Activated naive CD8-positive, alpha-beta T cell treated with anti-CD3 and anti-CD28 coated beads, Interleukin-2, amount 50 U/mL, for 24 hours (primary cell): ENCODE measurements at regions not wholly inside any gene's neighbourhood (a gene's known extent, or its start where the extent isn't known, plus 50 kb on each side); places are given as distances from the start of the nearest gene placed in this dataset.
"Not testable (repeated sequence)": the region's sequence is repeated elsewhere in the genome, so short reads cannot be mapped to it uniquely, and the experiment has no call there.

ENCODE experiments used
- ATAC-seq: fragments of 150-1000 bp; cut with Tn5 transposase; one replicate; pipeline ENCODE4 v1.10.0; 2021
- DNase-seq: peaks from one replicate; pipeline ENCODE4 v3.0.0; 2021
- H3K27ac Mint-ChIP-seq: one replicate; pipeline ENCODE4 v1.8.0; 2021; ENCODE audit warnings: mild to moderate bottlenecking, mixed read lengths
- H3K27me3 Mint-ChIP-seq: one replicate; pipeline ENCODE4 v1.8.0; 2021; ENCODE audit warnings: mixed read lengths
- H3K36me3 Mint-ChIP-seq: one replicate; pipeline ENCODE4 v1.8.0; 2021; ENCODE audit warnings: low read depth, mixed read lengths
- H3K4me1 Mint-ChIP-seq: one replicate; pipeline ENCODE4 v1.8.0; 2021; ENCODE audit warnings: mixed read lengths
- H3K4me3 Mint-ChIP-seq: one replicate; pipeline ENCODE4 v1.8.0; 2021; ENCODE audit warnings: mild to moderate bottlenecking, moderate library complexity, mixed read lengths
- H3K9me3 Mint-ChIP-seq: one replicate; pipeline ENCODE4 v1.8.0; 2021; ENCODE audit warnings: mixed read lengths

- DNase-seq, result peak; percentile 41
- Mint-ChIP-seq H3K36me3 (peaks cover 11% of the 10 kb centered on the region), H3K27ac (peak overlapping the region; percentile 84), H3K9me3 (no peaks in the 10 kb centered on the region), H3K27me3 (no peaks in the 10 kb centered on the region), H3K4me1 (peaks cover 17% of the 10 kb centered on the region), H3K4me3 (peak overlapping the region; percentile 77)
- ATAC-seq, result peak; percentile 75
Measured at GRCh38 chr21:36260030-36260787, 59.8 kb upstream of the MORC3 start.

- DNase-seq (no peak), ATAC-seq (no peak)
- H3K27ac Mint-ChIP-seq, result no peak overlapping the region
- no peaks in the 10 kb centered on the region for H3K27me3 Mint-ChIP-seq
- H3K9me3 Mint-ChIP-seq, result no peaks in the 10 kb centered on the region
- H3K4me3 Mint-ChIP-seq, result peak overlapping the region; percentile 77
- H3K36me3 Mint-ChIP-seq, result peaks cover 14% of the 10 kb centered on the region
- H3K4me1 Mint-ChIP-seq, result peaks cover 17% of the 10 kb centered on the region
Measured at GRCh38 chr21:36260802-36261201, 59.2 kb upstream of the MORC3 start.

- no peaks in the 10 kb centered on the region for H3K27me3 Mint-ChIP-seq
- H3K4me1 Mint-ChIP-seq, result peaks cover 16% of the 10 kb centered on the region
- no peak overlapping the region for H3K27ac Mint-ChIP-seq
- H3K9me3 Mint-ChIP-seq, result no peaks in the 10 kb centered on the region
- no peak for DNase-seq
- no peak overlapping the region for H3K4me3 Mint-ChIP-seq
- no peak for ATAC-seq
- peaks cover 12% of the 10 kb centered on the region for H3K36me3 Mint-ChIP-seq
Measured at GRCh38 chr21:36261459-36261858, 58.5 kb upstream of the MORC3 start.

- DNase-seq (no peak), ATAC-seq (no peak)
- H3K9me3 Mint-ChIP-seq, result no peaks in the 10 kb centered on the region
- peaks cover 10% of the 10 kb centered on the region for H3K36me3 Mint-ChIP-seq
- peaks cover 13% of the 10 kb centered on the region for H3K4me1 Mint-ChIP-seq
- no peaks in the 10 kb centered on the region for H3K27me3 Mint-ChIP-seq
- H3K4me3 Mint-ChIP-seq, result no peak overlapping the region
- H3K27ac Mint-ChIP-seq, result peak overlapping the region; percentile 9
Measured at GRCh38 chr21:36263797-36264196, 56.2 kb upstream of the MORC3 start.

- no peak for DNase-seq
- Mint-ChIP-seq H3K27ac (no peak overlapping the region), H3K4me3 (no peak overlapping the region), H3K4me1 (peaks cover 4% of the 10 kb centered on the region), H3K27me3 (no peaks in the 10 kb centered on the region), H3K36me3 (peaks cover 10% of the 10 kb centered on the region), H3K9me3 (no peaks in the 10 kb centered on the region)
- ATAC-seq, result no peak
Measured at GRCh38 chr21:36265431-36265830, 54.6 kb upstream of the MORC3 start.

- ATAC-seq, H3K4me1 Mint-ChIP-seq, H3K4me3 Mint-ChIP-seq, H3K36me3 Mint-ChIP-seq, H3K27me3 Mint-ChIP-seq, H3K9me3 Mint-ChIP-seq, DNase-seq, H3K27ac Mint-ChIP-seq: not testable (repeated sequence)
Measured at GRCh38 chr21:36267828-36268227, 52.2 kb upstream of the MORC3 start.

GRCh38 chr21:36268264-36268663 lies 51.7 kb upstream of the MORC3 start:
- ATAC-seq, H3K27me3 Mint-ChIP-seq, DNase-seq, H3K4me1 Mint-ChIP-seq, H3K4me3 Mint-ChIP-seq, H3K27ac Mint-ChIP-seq, H3K9me3 Mint-ChIP-seq, H3K36me3 Mint-ChIP-seq: not testable (repeated sequence)
